BE2C (cell line): ENCODE measurements at regions not wholly inside any gene's neighbourhood (a gene's known extent, or its start where the extent isn't known, plus 50 kb on each side); places are given as distances from the start of the nearest gene placed in this dataset.

Experiments
- DNase-seq: peaks from one replicate; pipeline ENCODE4 v3.0.0-alpha.2; 2020
- H3K27me3 ChIP-seq: fragments of 250-450 bp; sonication (Bioruptor Pico); 2 replicates; pipeline ENCODE4 v1.5.1; 2020; ENCODE audit warnings: mild to moderate bottlenecking
- H3K36me3 ChIP-seq: fragments of 250-450 bp; sonication (Bioruptor Pico); 2 replicates; pipeline ENCODE4 v1.5.1; 2020; ENCODE audit warnings: mild to moderate bottlenecking
- H3K4me1 ChIP-seq: fragments of 250-450 bp; sonication (Bioruptor Pico); 2 replicates; pipeline ENCODE4 v1.5.1; 2020
- H3K4me3 ChIP-seq: 2 replicates; pipeline ENCODE4 v1.5.1; 2011; ENCODE audit warnings: low read depth, low read length
- H3K9me3 ChIP-seq: fragments of 250-450 bp; sonication (Bioruptor Pico); 2 replicates; pipeline ENCODE4 v1.5.1; 2020
- TF ChIP-seq, protein P1 (sequence below): IDR thresholded peaks from 2 replicates; pipeline ENCODE4 v1.5.1; 2012; ENCODE audit warnings: mild to moderate bottlenecking, low read depth, low read length

DNA sequence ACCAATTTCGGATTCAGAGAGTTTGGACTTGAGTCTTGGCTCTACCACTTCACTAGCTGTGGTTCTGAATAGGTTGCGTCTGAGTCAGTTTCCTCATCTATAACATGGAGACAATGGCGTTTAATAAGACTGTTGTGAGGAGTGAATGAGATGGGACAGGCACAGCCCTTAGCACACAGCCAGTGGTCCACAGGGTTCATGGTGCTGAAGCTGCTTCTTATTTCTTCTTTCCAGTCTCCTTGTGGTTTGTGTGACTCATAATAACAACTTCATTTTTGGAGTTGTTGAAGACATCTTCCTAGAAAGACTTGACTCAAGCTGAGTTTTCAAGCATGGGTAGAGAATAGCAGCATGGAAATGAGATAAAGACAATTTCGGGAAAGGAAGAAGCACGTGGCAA lies 172.6 kb upstream of the PPP2R2B start:
- TF ChIP-seq, protein P1, sequence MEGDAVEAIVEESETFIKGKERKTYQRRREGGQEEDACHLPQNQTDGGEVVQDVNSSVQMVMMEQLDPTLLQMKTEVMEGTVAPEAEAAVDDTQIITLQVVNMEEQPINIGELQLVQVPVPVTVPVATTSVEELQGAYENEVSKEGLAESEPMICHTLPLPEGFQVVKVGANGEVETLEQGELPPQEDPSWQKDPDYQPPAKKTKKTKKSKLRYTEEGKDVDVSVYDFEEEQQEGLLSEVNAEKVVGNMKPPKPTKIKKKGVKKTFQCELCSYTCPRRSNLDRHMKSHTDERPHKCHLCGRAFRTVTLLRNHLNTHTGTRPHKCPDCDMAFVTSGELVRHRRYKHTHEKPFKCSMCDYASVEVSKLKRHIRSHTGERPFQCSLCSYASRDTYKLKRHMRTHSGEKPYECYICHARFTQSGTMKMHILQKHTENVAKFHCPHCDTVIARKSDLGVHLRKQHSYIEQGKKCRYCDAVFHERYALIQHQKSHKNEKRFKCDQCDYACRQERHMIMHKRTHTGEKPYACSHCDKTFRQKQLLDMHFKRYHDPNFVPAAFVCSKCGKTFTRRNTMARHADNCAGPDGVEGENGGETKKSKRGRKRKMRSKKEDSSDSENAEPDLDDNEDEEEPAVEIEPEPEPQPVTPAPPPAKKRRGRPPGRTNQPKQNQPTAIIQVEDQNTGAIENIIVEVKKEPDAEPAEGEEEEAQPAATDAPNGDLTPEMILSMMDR: no peak
- H3K4me1 ChIP-seq: peaks cover 3% of the 10 kb centered on the region; the same call in 1 of the 2 replicates
- no peaks in the 10 kb centered on the region for H3K36me3 ChIP-seq
- no peaks in the 10 kb centered on the region for H3K27me3 ChIP-seq
- DNase-seq: no peak
- H3K4me3 ChIP-seq: no peak overlapping the region
- H3K9me3 ChIP-seq: no peaks in the 10 kb centered on the region

DNA sequence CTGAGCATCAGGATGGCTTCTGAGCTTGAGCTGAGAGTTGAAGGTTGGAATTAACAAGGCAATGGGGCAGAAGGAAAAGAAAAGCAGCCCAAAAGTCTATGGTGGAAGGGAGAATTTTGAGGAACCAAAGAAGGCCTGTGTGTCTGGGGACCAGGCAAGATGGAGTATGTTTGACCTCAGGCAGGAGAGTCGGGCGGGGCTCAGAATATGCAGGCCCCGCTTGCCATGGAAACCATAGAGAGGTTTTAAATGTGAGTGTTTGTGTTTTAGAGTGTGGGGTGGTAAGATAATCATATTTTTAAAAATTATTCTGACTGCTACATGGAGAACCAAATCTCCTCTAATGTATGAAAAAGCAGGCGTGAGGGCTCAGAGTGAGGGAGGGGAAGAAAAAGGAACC lies 174.0 kb upstream of the PPP2R2B start:
- Histone ChIP-seq H3K36me3 (no peaks in the 10 kb centered on the region), H3K4me1 (peaks cover 3% of the 10 kb centered on the region; the same call in 1 of the 2 replicates), H3K9me3 (no peaks in the 10 kb centered on the region), H3K27me3 (no peaks in the 10 kb centered on the region), H3K4me3 (no peak overlapping the region)
- no peak for DNase-seq
- TF ChIP-seq, protein P1: no peak

DNA sequence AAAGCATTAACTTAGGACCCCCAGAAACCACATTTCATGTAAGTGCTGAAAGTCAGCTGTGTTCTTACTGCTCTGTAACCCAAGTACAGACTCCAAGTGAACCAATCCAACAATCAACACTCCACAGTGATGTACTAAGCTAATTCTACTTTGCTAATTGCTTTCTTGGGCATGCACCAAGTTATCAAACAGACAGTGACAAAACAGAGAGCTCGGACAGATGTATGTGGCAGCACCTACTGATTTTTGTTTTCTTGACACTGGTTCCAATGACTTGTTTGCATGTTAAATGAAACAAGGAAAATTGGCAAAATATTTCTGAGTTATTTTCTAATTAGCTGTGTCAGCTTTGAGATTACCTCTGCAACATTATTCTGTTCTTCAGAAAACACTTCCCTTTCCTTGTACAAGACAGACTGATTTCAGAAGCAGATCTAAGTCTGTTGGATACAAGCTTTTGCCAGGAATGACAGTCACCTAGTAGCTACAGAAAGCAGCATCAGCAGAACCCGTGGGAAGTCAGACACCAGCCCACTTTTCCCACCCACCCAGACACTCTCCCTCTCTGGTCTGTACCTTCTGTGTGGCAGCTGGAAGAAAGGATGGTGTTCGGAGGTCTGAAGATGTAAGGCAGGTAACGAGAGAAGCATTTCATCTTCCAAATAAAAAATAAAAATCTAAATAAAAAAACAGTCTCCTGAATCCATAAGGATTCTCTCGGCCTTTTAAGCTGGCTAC lies 176.7 kb upstream of the PPP2R2B start:
- H3K4me3 ChIP-seq: peak overlapping the region; percentile 10; the same call in 1 of the 2 replicates
- H3K36me3 ChIP-seq: no peaks in the 10 kb centered on the region
- no peak for DNase-seq
- peaks cover 3% of the 10 kb centered on the region; the same call in 1 of the 2 replicates for H3K4me1 ChIP-seq
- no peaks in the 10 kb centered on the region for H3K27me3 ChIP-seq
- TF ChIP-seq, protein P1: no peak
- H3K9me3 ChIP-seq: no peaks in the 10 kb centered on the region

DNA sequence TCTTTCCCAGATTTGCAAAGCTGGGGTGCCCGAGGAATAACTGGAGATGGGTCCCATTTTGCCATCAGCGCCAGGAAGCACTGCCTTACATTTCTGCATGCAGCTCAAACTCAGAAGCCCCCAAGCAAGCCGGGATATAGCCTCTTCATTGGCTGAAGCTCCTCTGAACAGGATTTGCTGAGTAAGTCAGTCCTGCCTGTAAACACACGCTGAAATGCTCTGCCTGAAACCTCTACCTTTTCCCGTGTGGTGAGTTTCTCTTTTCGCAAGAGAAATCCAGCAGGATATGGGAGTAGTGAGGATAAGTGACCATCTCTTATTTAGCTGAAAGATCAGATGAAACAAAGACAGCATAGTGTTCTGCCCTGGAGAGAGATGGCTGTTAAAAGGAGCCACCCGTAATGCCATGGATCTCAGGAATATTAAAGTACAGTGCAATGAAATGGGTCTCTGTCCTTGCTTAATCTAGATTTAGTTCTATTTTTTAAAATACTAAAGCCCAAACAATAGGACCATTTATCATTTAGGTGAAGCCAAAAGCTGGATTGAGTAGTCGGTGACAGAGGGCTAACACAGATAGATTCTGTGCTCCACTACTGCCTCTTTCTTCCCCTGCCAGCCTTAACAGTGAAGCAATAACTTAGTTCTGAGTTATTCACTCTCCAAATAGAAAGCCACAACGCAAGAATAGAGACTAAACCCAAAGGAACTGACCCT lies 177.5 kb upstream of the PPP2R2B start:
- peak; percentile 20 for DNase-seq
- Histone ChIP-seq H3K9me3 (no peaks in the 10 kb centered on the region), H3K36me3 (no peaks in the 10 kb centered on the region), H3K27me3 (no peaks in the 10 kb centered on the region), H3K4me1 (peaks cover 5% of the 10 kb centered on the region), H3K4me3 (peak overlapping the region; percentile 10; the same call in 1 of the 2 replicates)
- TF ChIP-seq, protein P1: no peak

DNA sequence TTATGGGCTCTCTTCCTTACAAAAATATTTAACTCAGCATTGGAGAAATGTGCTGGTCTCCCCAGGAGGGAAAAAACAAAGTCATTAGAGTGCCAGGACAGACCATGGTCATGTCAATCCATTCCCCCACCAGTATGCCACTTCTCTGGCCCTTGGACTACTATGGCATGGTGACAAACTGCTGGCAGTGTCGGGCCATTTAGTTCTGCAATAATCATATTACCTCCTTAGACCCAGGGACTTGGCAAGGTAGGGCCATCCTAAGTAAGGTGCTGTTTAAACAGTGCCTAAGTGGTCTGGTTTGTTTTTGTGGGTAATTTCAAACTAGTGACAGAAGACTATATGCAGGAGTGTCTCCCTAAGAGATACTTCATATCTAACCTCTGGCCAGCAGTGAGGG lies 177.8 kb upstream of the STK32A start:
- no peak for DNase-seq
- H3K27me3 ChIP-seq: no peaks in the 10 kb centered on the region
- TF ChIP-seq, protein P1: no peak

DNA sequence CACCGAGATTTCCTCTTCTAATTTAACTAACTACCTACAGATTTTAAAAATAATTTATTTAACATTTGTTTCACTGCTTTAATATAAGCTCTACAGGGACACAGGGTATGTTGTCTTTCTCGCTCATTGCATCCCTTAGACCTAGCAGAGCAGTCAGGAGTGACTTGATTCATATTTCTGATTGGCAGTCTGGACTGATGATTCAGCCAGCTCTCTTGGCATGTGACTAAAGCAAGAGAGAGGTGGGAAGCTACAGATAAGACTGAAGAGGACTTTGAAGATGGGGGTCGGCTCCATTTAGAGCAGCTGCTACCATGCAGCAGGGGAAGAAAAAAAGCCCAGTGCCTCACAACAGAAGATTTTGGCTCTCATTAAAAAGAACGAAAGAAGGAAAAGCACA lies 173.4 kb upstream of the STK32A start:
- H3K27me3 ChIP-seq: no peaks in the 10 kb centered on the region
- DNase-seq: peak; percentile 31
- H3K9me3 ChIP-seq: no peaks in the 10 kb centered on the region
- peaks cover 11% of the 10 kb centered on the region for H3K4me1 ChIP-seq
- TF ChIP-seq, protein P1: no peak
- H3K36me3 ChIP-seq: no peaks in the 10 kb centered on the region
- no peak overlapping the region for H3K4me3 ChIP-seq

More for the DNA sequence above, 177.8 kb upstream of the STK32A start:
- Histone ChIP-seq H3K9me3 (no peaks in the 10 kb centered on the region), H3K4me3 (no peak overlapping the region), H3K4me1 (peaks cover 14% of the 10 kb centered on the region), H3K36me3 (no peaks in the 10 kb centered on the region)
